Tibial artery (tissue), 4 donors: ENCODE measurements at regions not wholly inside any gene's neighbourhood (a gene's known extent, or its start where the extent isn't known, plus 50 kb on each side); places are given as distances from the start of the nearest gene placed in this dataset.

Experiments used
- DNase-seq, 2 donors: peaks; one replicate each; pipeline ENCODE4 v3.0.0-alpha.2; 2019
- H3K27ac ChIP-seq, 2 donors: fragments of 200-600 bp; sonication (generic) in 1 of 2; 1 replicate in 1 of 2; 2 replicates in 1 of 2; pipeline ENCODE4 v1.5.1; 2018 to 2019; ENCODE audit warnings: mild to moderate bottlenecking in 1 of 2
- H3K27me3 ChIP-seq, 2 donors: fragments of 200-600 bp; sonication (generic) in 1 of 2; one replicate each; pipeline versions ENCODE4 v1.5.1 to v1.6.0; 2016 to 2019
- H3K36me3 ChIP-seq, 3 donors: fragments of 200-600 bp; sonication (generic) in 2 of 3; one replicate each; pipeline ENCODE4 v1.5.1; 2016 to 2019; ENCODE audit warnings: mild to moderate bottlenecking in 2 of 3
- H3K4me1 ChIP-seq, 4 donors: fragments of 200-600 bp; sonication (generic) in 2 of 4; 1 replicate in 3 of 4; 2 replicates in 1 of 4; pipeline ENCODE4 v1.5.1; 2016 to 2019
- H3K4me3 ChIP-seq, 2 donors: fragments of 200-600 bp; sonication (generic) in 1 of 2; 1 replicate in 1 of 2; 2 replicates in 1 of 2; pipeline ENCODE4 v1.5.1; 2018 to 2019; ENCODE audit warnings: mild to moderate bottlenecking in 2 of 2
- H3K9me3 ChIP-seq, 3 donors: fragments of 200-600 bp; sonication (generic) in 1 of 3; one replicate each; pipeline ENCODE4 v1.5.1; 2016 to 2019
- CTCF ChIP-seq, 2 experiments: fragments of 200-600 bp in 1 of 2; fragments of 450-650 bp in 1 of 2; IDR thresholded peaks; one replicate each; pipeline ENCODE4 v1.5.1; 2017 to 2019; ENCODE audit warnings: antibody characterized with exemption in 2 of 2, mild to moderate bottlenecking in 1 of 2, moderate library complexity in 1 of 2
- intact Hi-C: fragments of 100-400 bp; cut with DNase I; formaldehyde crosslinking; loops from one replicate; pipeline ENCODE4 v1.15.0; 2023; ENCODE audit warnings: low total_unique reads

- H3K4me1 ChIP-seq = no peaks in the 10 kb centered on the region
- no peaks in the 10 kb centered on the region for H3K27me3 ChIP-seq
- no peak for DNase-seq
- no peaks in the 10 kb centered on the region for H3K36me3 ChIP-seq
- no peak overlapping the region for H3K4me3 ChIP-seq
- no peak overlapping the region for H3K27ac ChIP-seq
- intact Hi-C loops = no loop called here
- no peak for TF ChIP-seq CTCF (IDR thresholded peaks at IDR 0.05)
- H3K9me3 ChIP-seq = no peaks in the 10 kb centered on the region
Observed at GRCh38 chr15:23750179-23750578, 63.1 kb upstream of the NDN start.

GRCh38 chr15:23750776-23751175 is 63.7 kb upstream of the NDN start:
- Histone ChIP-seq H3K27ac (no peak overlapping the region), H3K4me1 (no peaks in the 10 kb centered on the region), H3K9me3 (no peaks in the 10 kb centered on the region), H3K4me3 (no peak overlapping the region), H3K36me3 (no peaks in the 10 kb centered on the region), H3K27me3 (no peaks in the 10 kb centered on the region)
- no peak for DNase-seq
- no peak for TF ChIP-seq CTCF (IDR thresholded peaks at IDR 0.05)
- intact Hi-C loops = no loop called here

- no peak overlapping the region for H3K4me3 ChIP-seq
- H3K27me3 ChIP-seq = no peaks in the 10 kb centered on the region
- no peak overlapping the region for H3K27ac ChIP-seq
- no peak for TF ChIP-seq CTCF (IDR thresholded peaks at IDR 0.05)
- intact Hi-C loops = no loop called here
- DNase-seq = no peak
- H3K9me3 ChIP-seq = no peaks in the 10 kb centered on the region
- no peaks in the 10 kb centered on the region for H3K4me1 ChIP-seq
- H3K36me3 ChIP-seq = no peaks in the 10 kb centered on the region
Observed at GRCh38 chr15:23753248-23753647, 66.1 kb upstream of the NDN start.

GRCh38 chr15:23758891-23759290 is 71.8 kb upstream of the NDN start:
- Histone ChIP-seq H3K9me3 (no peaks in the 10 kb centered on the region), H3K4me3 (no peak overlapping the region), H3K36me3 (no peaks in the 10 kb centered on the region), H3K27me3 (no peaks in the 10 kb centered on the region), H3K27ac (no peak overlapping the region), H3K4me1 (no peaks in the 10 kb centered on the region)
- intact Hi-C loops = no loop called here
- no peak for TF ChIP-seq CTCF (IDR thresholded peaks at IDR 0.05)
- DNase-seq = no peak

GRCh38 chr15:23760024-23760423 is 72.9 kb upstream of the NDN start:
- no peak overlapping the region for H3K27ac ChIP-seq
- DNase-seq = no peak
- no peaks in the 10 kb centered on the region for H3K36me3 ChIP-seq
- no peak overlapping the region for H3K4me3 ChIP-seq
- no peak for TF ChIP-seq CTCF (IDR thresholded peaks at IDR 0.05)
- H3K9me3 ChIP-seq = no peaks in the 10 kb centered on the region
- H3K27me3 ChIP-seq = no peaks in the 10 kb centered on the region
- intact Hi-C loops = no loop called here
- H3K4me1 ChIP-seq = no peaks in the 10 kb centered on the region

GRCh38 chr15:23761386-23761785 is 74.3 kb upstream of the NDN start:
- no peak overlapping the region for H3K27ac ChIP-seq
- no peak overlapping the region for H3K4me3 ChIP-seq
- no peaks in the 10 kb centered on the region for H3K4me1 ChIP-seq
- H3K27me3 ChIP-seq = no peaks in the 10 kb centered on the region
- no peak for TF ChIP-seq CTCF (IDR thresholded peaks at IDR 0.05)
- no peak for DNase-seq
- intact Hi-C loops = no loop called here
- no peaks in the 10 kb centered on the region for H3K36me3 ChIP-seq
- no peaks in the 10 kb centered on the region for H3K9me3 ChIP-seq
